Ovary (tissue), 7 donors: ENCODE measurements at regions not wholly inside any gene's neighbourhood (a gene's known extent, or its start where the extent isn't known, plus 50 kb on each side); places are given as distances from the start of the nearest gene placed in this dataset.
A peak's percentile ranks its signal among the peaks of the same experiment; 100 is the strongest.

Experiments used
- DNase-seq, 5 donors: peaks; one replicate each; pipeline ENCODE4 v3.0.0-alpha.2; 2019 to 2020
- H3K27ac ChIP-seq, 2 donors: fragments of 200-600 bp; one replicate each; pipeline versions ENCODE4 v1.5.1 to v1.8.0; 2019 to 2022
- H3K27me3 ChIP-seq: fragments of 200-600 bp; one replicate; pipeline ENCODE4 v1.8.0; 2022
- H3K36me3 ChIP-seq: fragments of 200-600 bp; sonication (generic); one replicate; pipeline ENCODE4 v1.5.1; 2019
- H3K4me1 ChIP-seq: one replicate; pipeline ENCODE4 v1.8.1; 2013; ENCODE audit warnings: mild to moderate bottlenecking, moderate library complexity; ENCODE audit not compliant: insufficient read depth
- H3K4me3 ChIP-seq: fragments of 200-600 bp; sonication (generic); one replicate; pipeline ENCODE4 v1.5.1; 2017
- H3K9me3 ChIP-seq, 2 donors: fragments of 200-600 bp in 1 of 2; sonication (generic) in 1 of 2; one replicate each; pipeline versions ENCODE4 v1.5.1 to v1.8.1; 2013 to 2019; ENCODE audit warnings: mild to moderate bottlenecking in 1 of 2, moderate library complexity in 1 of 2
- CTCF ChIP-seq, 3 donors: fragments of 450-650 bp in 2 of 3; fragments of 200-600 bp in 1 of 3; IDR thresholded peaks; one replicate each; pipeline versions ENCODE4 v1.5.1 to v1.8.0; 2016 to 2022; ENCODE audit warnings: antibody characterized with exemption in 3 of 3, mild to moderate bottlenecking in 1 of 3
- EP300 ChIP-seq: sonication (generic); formaldehyde crosslinking; IDR thresholded peaks from one replicate; pipeline ENCODE4 v1.6.1; 2017; ENCODE audit warnings: antibody characterized with exemption
- POLR2A ChIP-seq: fragments of 450-650 bp; IDR thresholded peaks from one replicate; pipeline ENCODE4 v1.6.1; 2017; ENCODE audit warnings: antibody characterized with exemption, mild to moderate bottlenecking, moderate library complexity
- WGBS, 3 donors: extraction: QIAGEN DNeasy Blood & Tissue Kit in 1 of 3; methylation state at CpG; one replicate each; pipeline versions ENCODE4 v1.1.5 to v1.1.7; 2013 to 2017; 5-methylcytosine and 5-hydroxymethylcytosine counted together
- intact Hi-C, 4 donors: fragments of 100-400 bp; cut with DNase I; formaldehyde crosslinking; loops; one replicate each; pipeline versions ENCODE4 v1.11.0 to v1.15.1; 2022 to 2023
- donor health status: DM: no; HTN: no; CAD: no; lungs with moderate emphysema.
- donor health status: DM: no; HTN: no; CAD: no.
- donor health status: Bipolar disorder and iron deficiency.
- donor health status: DM: no; HTN: no; CAD: no.
- donor health status: DM: yes; HTN: yes; CAD: no.

GRCh38 chr1:172742599-172743500 is 83.9 kb downstream of the FASLG start:
- Histone ChIP-seq H3K9me3 (no peaks in the 10 kb centered on the region), H3K27ac (no peak overlapping the region), H3K4me1 (peaks cover 3% of the 10 kb centered on the region), H3K4me3 (no peak overlapping the region), H3K27me3 (no peaks in the 10 kb centered on the region), H3K36me3 (no peaks in the 10 kb centered on the region)
- DNase-seq = no peak
- WGBS, 3 donors = 18 to 21% (median 20%) methylated on average over 8 of the region's 8 CpGs
- TF ChIP-seq CTCF (IDR thresholded peaks at IDR 0.05) = peak in 1 of 3 donors; percentile 46
- no peak for TF ChIP-seq EP300
- intact Hi-C loops = no loop called here

GRCh38 chr1:172745014-172745413 is 86.1 kb downstream of the FASLG start:
- DNase-seq = no peak
- Histone ChIP-seq H3K27ac (no peak overlapping the region), H3K4me3 (no peak overlapping the region), H3K27me3 (no peaks in the 10 kb centered on the region), H3K4me1 (peaks cover 3% of the 10 kb centered on the region), H3K9me3 (no peaks in the 10 kb centered on the region), H3K36me3 (no peaks in the 10 kb centered on the region)
- TF ChIP-seq CTCF (IDR thresholded peaks at IDR 0.05) (no peak), POLR2A (no peak), EP300 (no peak)
- intact Hi-C loops = no loop called here
- WGBS, 3 donors = 21 to 38% (median 27%) methylated on average over 2 of the region's 2 CpGs

- H3K9me3 ChIP-seq = no peaks in the 10 kb centered on the region
- 19 to 29% (median 27%) methylated on average over 3 of the region's 3 CpGs for WGBS, 3 donors
- no peaks in the 10 kb centered on the region for H3K27me3 ChIP-seq
- H3K4me3 ChIP-seq = no peak overlapping the region
- H3K27ac ChIP-seq = no peak overlapping the region
- no peak for DNase-seq
- H3K4me1 ChIP-seq = peaks cover 3% of the 10 kb centered on the region
- TF ChIP-seq CTCF (IDR thresholded peaks at IDR 0.05) (no peak), POLR2A (no peak), EP300 (no peak)
- intact Hi-C loops = no loop called here
- no peaks in the 10 kb centered on the region for H3K36me3 ChIP-seq
These were observed 87.4 kb downstream of the FASLG start for GRCh38 chr1:172746091-172746949.

GRCh38 chr1:172748201-172748600 is 89.3 kb downstream of the FASLG start:
- H3K27me3 ChIP-seq = no peaks in the 10 kb centered on the region
- TF ChIP-seq CTCF (IDR thresholded peaks at IDR 0.05) (no peak), EP300 (no peak), POLR2A (no peak)
- no peak overlapping the region for H3K4me3 ChIP-seq
- H3K9me3 ChIP-seq = no peaks in the 10 kb centered on the region
- H3K4me1 ChIP-seq = peaks cover 3% of the 10 kb centered on the region
- intact Hi-C loops = no loop called here
- no peak overlapping the region for H3K27ac ChIP-seq
- WGBS, 3 donors = 90 to 94% (median 91%) methylated on average over 24 of the region's 24 CpGs
- DNase-seq = no peak
- H3K36me3 ChIP-seq = no peaks in the 10 kb centered on the region
